ENCODE measurements at regions not wholly inside any gene's neighbourhood (a gene's known extent, or its start where the extent isn't known, plus 50 kb on each side); places are given as distances from the start of the nearest gene placed in this dataset.

GRCh38 chr12:105921055-105921454 lies 217.7 kb downstream of the NUAK1 start:
- TF ChIP-seq TAF1 (IDR thresholded peaks at IDR 0.05; ENCODE audit: low read depth): no peak
- no peak for TF ChIP-seq USF1 (IDR thresholded peaks at IDR 0.05)
- no peak for TF ChIP-seq FOXM1 (IDR thresholded peaks at IDR 0.05; ENCODE audit: borderline replicate concordance, low read depth)
- no peak for TF ChIP-seq ZBTB7A (IDR thresholded peaks at IDR 0.05; ENCODE audit: low read depth)
- TF ChIP-seq EP300 (IDR thresholded peaks at IDR 0.05; ENCODE audit: borderline replicate concordance): no peak
- TF ChIP-seq YY1 (IDR thresholded peaks at IDR 0.05; ENCODE audit: low read depth): no peak
- TF ChIP-seq TCF12 (IDR thresholded peaks at IDR 0.05; ENCODE audit: low read depth): no peak
- TF ChIP-seq TEAD4 (IDR thresholded peaks at IDR 0.05): no peak

GRCh38 chr12:105921872-105922669 lies 216.7 kb downstream of the NUAK1 start:
- TF ChIP-seq NFIC (IDR thresholded peaks at IDR 0.05) (no peak), TAF1 (IDR thresholded peaks at IDR 0.05; ENCODE audit: low read depth) (no peak), REST (IDR thresholded peaks at IDR 0.05; ENCODE audit: low read depth) (no peak), CEBPB (IDR thresholded peaks at IDR 0.05) (no peak), MAX (IDR thresholded peaks at IDR 0.05) (no peak), YY1 (IDR thresholded peaks at IDR 0.05; ENCODE audit: low read depth) (no peak), FOXM1 (IDR thresholded peaks at IDR 0.05; ENCODE audit: borderline replicate concordance, low read depth) (no peak), RAD21 (IDR thresholded peaks at IDR 0.05; ENCODE audit: low read depth) (no peak), EP300 (IDR thresholded peaks at IDR 0.05; ENCODE audit: borderline replicate concordance) (no peak), CREB1 (IDR thresholded peaks at IDR 0.05; ENCODE audit: low read depth) (no peak), USF1 (IDR thresholded peaks at IDR 0.05) (no peak), TCF12 (IDR thresholded peaks at IDR 0.05; ENCODE audit: low read depth) (no peak), TEAD4 (IDR thresholded peaks at IDR 0.05) (no peak)

GRCh38 chr12:105922670-105923102 lies 216.1 kb downstream of the NUAK1 start:
- no peak for TF ChIP-seq MAX (IDR thresholded peaks at IDR 0.05)
- TF ChIP-seq USF1 (IDR thresholded peaks at IDR 0.05): no peak
- TF ChIP-seq CEBPB (IDR thresholded peaks at IDR 0.05): no peak
- no peak for TF ChIP-seq EGR1 (IDR thresholded peaks at IDR 0.05)
- TF ChIP-seq YY1 (IDR thresholded peaks at IDR 0.05; ENCODE audit: low read depth): no peak
- no peak for TF ChIP-seq EP300 (IDR thresholded peaks at IDR 0.05; ENCODE audit: borderline replicate concordance)
- no peak for TF ChIP-seq TEAD4 (IDR thresholded peaks at IDR 0.05)
- no peak for TF ChIP-seq TCF12 (IDR thresholded peaks at IDR 0.05; ENCODE audit: low read depth)
- no peak for TF ChIP-seq NFIC (IDR thresholded peaks at IDR 0.05)
- no peak for TF ChIP-seq FOXM1 (IDR thresholded peaks at IDR 0.05; ENCODE audit: borderline replicate concordance, low read depth)
- no peak for TF ChIP-seq CREB1 (IDR thresholded peaks at IDR 0.05; ENCODE audit: low read depth)
- no peak for TF ChIP-seq REST (IDR thresholded peaks at IDR 0.05; ENCODE audit: low read depth)
- no peak for TF ChIP-seq RAD21 (IDR thresholded peaks at IDR 0.05; ENCODE audit: low read depth)
- TF ChIP-seq TAF1 (IDR thresholded peaks at IDR 0.05; ENCODE audit: low read depth): no peak
- TF ChIP-seq ZBTB7A (IDR thresholded peaks at IDR 0.05; ENCODE audit: low read depth): no peak

- TF ChIP-seq CREB1 (IDR thresholded peaks at IDR 0.05; ENCODE audit: low read depth): no peak
- TF ChIP-seq TEAD4 (IDR thresholded peaks at IDR 0.05): no peak
- TF ChIP-seq EP300 (IDR thresholded peaks at IDR 0.05; ENCODE audit: borderline replicate concordance): no peak
- TF ChIP-seq YY1 (IDR thresholded peaks at IDR 0.05; ENCODE audit: low read depth): no peak
- TF ChIP-seq CEBPB (IDR thresholded peaks at IDR 0.05): no peak
- TF ChIP-seq EGR1 (IDR thresholded peaks at IDR 0.05): no peak
- TF ChIP-seq RAD21 (IDR thresholded peaks at IDR 0.05; ENCODE audit: low read depth): no peak
- TF ChIP-seq MAX (IDR thresholded peaks at IDR 0.05): no peak
- no peak for TF ChIP-seq ZBTB7A (IDR thresholded peaks at IDR 0.05; ENCODE audit: low read depth)
- no peak for TF ChIP-seq NFIC (IDR thresholded peaks at IDR 0.05)
- TF ChIP-seq REST (IDR thresholded peaks at IDR 0.05; ENCODE audit: low read depth): no peak
- no peak for TF ChIP-seq USF1 (IDR thresholded peaks at IDR 0.05)
These were observed 214.1 kb downstream of the NUAK1 start for GRCh38 chr12:105924526-105925208.
